HCT116 (cell line): ENCODE measurements at regions not wholly inside any gene's neighbourhood (a gene's known extent, or its start where the extent isn't known, plus 50 kb on each side); places are given as distances from the start of the nearest gene placed in this dataset.

ENCODE experiments used
- ATAC-seq: fragments of 200-7000 bp; cut with Tn5 transposase; 2 replicates; pipeline ENCODE4 v1.9.1; 2020; ENCODE audit warnings: mild to moderate bottlenecking, moderate library complexity
- BruUV-seq: library from RNA; stranded (reverse); fragments of 400-500 nt; replicated peaks from 2 replicates; lab custom pipeline; 2021; lab: Mats Ljungman, UMichigan
- CTCF ChIA-PET: fragments of 300-600 bp; sonication (Branson Sonifier 250); formaldehyde crosslinking; loops from one replicate; lab custom pipeline; 2021; ENCODE audit warnings: antibody characterized with exemption; lab: Charles Lee
- POLR2A ChIA-PET: fragments of 300-600, 350-600 bp; sonication (Branson Sonifier 250); formaldehyde crosslinking; loops from one replicate; lab custom pipeline; 2021; ENCODE audit warnings: antibody characterized with exemption; lab: Charles Lee
- RAD21 ChIA-PET, 2 experiments: fragments of 300-600 bp; sonication (Branson Sonifier 250); formaldehyde crosslinking; loops; one replicate each; lab custom pipeline; 2023; ENCODE audit warnings: low total read pairs in 2 of 2; ENCODE audit not compliant: uncharacterized antibody in 2 of 2, unreplicated experiment in 2 of 2, low non-redundant PET in 1 of 2; lab: Charles Lee
- DNase-seq: peaks from one replicate; pipeline ENCODE4 v3.0.0-alpha.2; 2010; ENCODE audit warnings: low read depth, low spot score
- H2AFZ ChIP-seq: fragments of 200-600 bp; shearing (Covaris generic), sonication (generic); 2 replicates; pipeline ENCODE4 v1.6.1; 2017; ENCODE audit warnings: low read depth, mixed run types, mixed read lengths, antibody characterized with exemption, low read length; ENCODE audit not compliant: poor library complexity, severe bottlenecking
- H3K27ac ChIP-seq: 2 replicates; pipeline ENCODE4 v1.5.1; 2012; ENCODE audit warnings: low read depth, low read length
- H3K27me3 ChIP-seq: fragments of 200-600 bp; sonication (generic); 2 replicates; pipeline ENCODE4 v1.6.1; 2016; ENCODE audit warnings: mixed run types, low read length, mixed read lengths; ENCODE audit not compliant: insufficient read depth
- H3K36me3 ChIP-seq, 2 experiments: fragments of 200-500 bp in 1 of 2; fragments of 200-600 bp in 1 of 2; sonication (Bioruptor generic) in 1 of 2; sonication (generic) in 1 of 2; 2 replicates each; pipeline versions ENCODE4 v1.5.1 to v1.6.1; 2014 to 2016; ENCODE audit warnings: low read length in 2 of 2, inconsistent platforms in 1 of 2, mixed read lengths in 1 of 2, mixed run types in 1 of 2; ENCODE audit not compliant: insufficient read depth in 2 of 2, control insufficient read depth in 1 of 2
- H3K4me1 ChIP-seq, 2 experiments: fragments of 200-600 bp in 1 of 2; sonication (generic) in 1 of 2; 2 replicates each; pipeline versions ENCODE4 v1.5.1 to v1.6.1; 2012 to 2017; ENCODE audit warnings: low read length in 2 of 2, inconsistent platforms in 1 of 2, mild to moderate bottlenecking in 1 of 2, mixed read lengths in 1 of 2, mixed run types in 1 of 2, moderate library complexity in 1 of 2; ENCODE audit not compliant: insufficient read depth in 2 of 2, control insufficient read depth in 1 of 2
- H3K4me2 ChIP-seq: fragments of 200-600 bp; sonication (generic); 2 replicates; pipeline ENCODE4 v1.6.1; 2017; ENCODE audit warnings: mixed run types, low read length, mixed read lengths
- H3K4me3 ChIP-seq, 2 experiments: fragments of 200-600 bp in 1 of 2; sonication (generic) in 1 of 2; replicated peaks in 1 of 2; 2 replicates each; pipeline ENCODE4 v1.5.1; 2011 to 2016; ENCODE audit warnings: low read length in 2 of 2, control low read depth in 1 of 2, low read depth in 1 of 2, mild to moderate bottlenecking in 1 of 2, mixed read lengths in 1 of 2, mixed run types in 1 of 2
- H3K79me2 ChIP-seq: fragments of 200-600 bp; sonication (generic); 2 replicates; pipeline ENCODE4 v1.6.1; 2017; ENCODE audit warnings: mild to moderate bottlenecking, mixed run types, low read length, moderate library complexity, mixed read lengths; ENCODE audit not compliant: insufficient read depth
- H3K9ac ChIP-seq: fragments of 200-600 bp; sonication (generic); 2 replicates; pipeline ENCODE4 v1.6.1; 2016; ENCODE audit warnings: low read length, mixed read lengths
- H3K9me2 ChIP-seq: fragments of 200-600 bp; sonication (generic), shearing (Covaris generic); 2 replicates; pipeline ENCODE4 v1.6.1; 2017; ENCODE audit warnings: mixed run types, mild to moderate bottlenecking, moderate library complexity; ENCODE audit not compliant: insufficient read depth
- H3K9me3 ChIP-seq, 2 experiments: fragments of 200-500 bp in 1 of 2; fragments of 200-600 bp in 1 of 2; sonication (Bioruptor generic) in 1 of 2; sonication (generic) in 1 of 2; 2 replicates each; pipeline ENCODE4 v1.6.1; 2014 to 2017; ENCODE audit warnings: low read length in 2 of 2, mixed read lengths in 2 of 2, inconsistent platforms in 1 of 2, low read depth in 1 of 2, mild to moderate bottlenecking in 1 of 2, mixed run types in 1 of 2, moderate library complexity in 1 of 2; ENCODE audit not compliant: control insufficient read depth in 1 of 2, insufficient read depth in 1 of 2
- H4K20me1 ChIP-seq: fragments of 200-600 bp; sonication (generic), shearing (Covaris generic); 2 replicates; pipeline ENCODE4 v1.6.1; 2017; ENCODE audit warnings: mixed run types, mild to moderate bottlenecking, moderate library complexity; ENCODE audit not compliant: insufficient read depth
- EZH2phosphoT487 ChIP-seq: fragments of 200-600 bp; IDR thresholded peaks from 2 replicates; pipeline ENCODE4 v1.6.1; 2018; ENCODE audit warnings: antibody characterized with exemption, borderline replicate concordance
- POLR2AphosphoS5 ChIP-seq: IDR thresholded peaks from 2 replicates; pipeline ENCODE4 v1.6.1; 2011; ENCODE audit warnings: mild to moderate bottlenecking, low read depth, low read length, moderate library complexity
- intact Hi-C: fragments of 100-400 bp; cut with micrococcal nuclease; formaldehyde crosslinking; loops from 2 replicates; pipeline ENCODE4 v1.10.0; 2022
- TF ChIP-seq, protein P1 (sequence below): IDR thresholded peaks from 2 replicates; pipeline ENCODE4 v1.6.1; 2011; ENCODE audit warnings: mild to moderate bottlenecking, low read length, moderate library complexity; ENCODE audit not compliant: insufficient replicate concordance; ENCODE audit errors: extremely low read depth
- TF ChIP-seq, protein P2 (sequence below): IDR thresholded peaks from 2 replicates; pipeline ENCODE4 v1.6.1; 2012

DNA sequence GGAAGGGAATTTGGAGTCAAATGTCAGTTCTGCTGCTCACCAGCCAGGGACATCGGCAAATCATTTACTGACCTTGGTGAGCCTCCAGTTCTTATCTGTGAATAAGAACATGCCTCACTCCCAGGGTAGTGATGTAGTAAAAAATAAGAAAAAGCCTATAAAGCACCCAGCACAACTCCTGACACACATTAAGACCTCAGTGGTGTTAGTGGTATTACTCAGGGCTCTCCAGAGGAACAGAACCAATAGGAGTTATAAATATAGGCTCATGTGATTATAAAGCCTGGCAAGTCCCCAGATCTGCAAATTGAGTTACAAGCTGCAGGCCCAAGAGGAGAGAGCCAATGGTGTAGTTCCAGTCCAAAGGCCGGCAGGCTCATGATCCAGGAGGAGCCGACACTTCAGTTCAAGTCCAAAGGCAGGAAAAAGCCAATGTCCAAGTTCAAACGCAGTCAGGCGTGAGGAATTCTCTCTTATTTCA is 71.3 kb upstream of the EYA2 start:
- ATAC-seq (no peak), DNase-seq (no peak)
- peaks cover 15% of the 10 kb centered on the region; the same call in 1 of the 2 replicates for H3K27me3 ChIP-seq
- intact Hi-C loops = no loop called here
- H3K9ac ChIP-seq = no peak overlapping the region
- 0 out of 4 replicates have a peak, but pooled peaks cover 0 to 3% of the 10 kb centered on the region in 2 experiments for H3K9me3 ChIP-seq
- ChIA-PET RAD21 (no interaction called here), CTCF (no interaction called here), POLR2A (no interaction called here)
- H3K4me3 ChIP-seq = no peak overlapping the region
- no peaks in the 10 kb centered on the region for H3K36me3 ChIP-seq
- H3K27ac ChIP-seq = no peak overlapping the region
- no peak overlapping the region for H2AFZ ChIP-seq
- BruUV-seq = no TSS peak
- H3K4me1 ChIP-seq = no peaks in the 10 kb centered on the region
- no peak overlapping the region for H3K4me2 ChIP-seq
- H4K20me1 ChIP-seq = no peaks in the 10 kb centered on the region
- no peaks in the 10 kb centered on the region for H3K79me2 ChIP-seq
- H3K9me2 ChIP-seq = no peaks in the 10 kb centered on the region
- TF ChIP-seq, protein P1, sequence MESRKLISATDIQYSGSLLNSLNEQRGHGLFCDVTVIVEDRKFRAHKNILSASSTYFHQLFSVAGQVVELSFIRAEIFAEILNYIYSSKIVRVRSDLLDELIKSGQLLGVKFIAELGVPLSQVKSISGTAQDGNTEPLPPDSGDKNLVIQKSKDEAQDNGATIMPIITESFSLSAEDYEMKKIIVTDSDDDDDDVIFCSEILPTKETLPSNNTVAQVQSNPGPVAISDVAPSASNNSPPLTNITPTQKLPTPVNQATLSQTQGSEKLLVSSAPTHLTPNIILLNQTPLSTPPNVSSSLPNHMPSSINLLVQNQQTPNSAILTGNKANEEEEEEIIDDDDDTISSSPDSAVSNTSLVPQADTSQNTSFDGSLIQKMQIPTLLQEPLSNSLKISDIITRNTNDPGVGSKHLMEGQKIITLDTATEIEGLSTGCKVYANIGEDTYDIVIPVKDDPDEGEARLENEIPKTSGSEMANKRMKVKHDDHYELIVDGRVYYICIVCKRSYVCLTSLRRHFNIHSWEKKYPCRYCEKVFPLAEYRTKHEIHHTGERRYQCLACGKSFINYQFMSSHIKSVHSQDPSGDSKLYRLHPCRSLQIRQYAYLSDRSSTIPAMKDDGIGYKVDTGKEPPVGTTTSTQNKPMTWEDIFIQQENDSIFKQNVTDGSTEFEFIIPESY = no peak
- TF ChIP-seq, protein P2, sequence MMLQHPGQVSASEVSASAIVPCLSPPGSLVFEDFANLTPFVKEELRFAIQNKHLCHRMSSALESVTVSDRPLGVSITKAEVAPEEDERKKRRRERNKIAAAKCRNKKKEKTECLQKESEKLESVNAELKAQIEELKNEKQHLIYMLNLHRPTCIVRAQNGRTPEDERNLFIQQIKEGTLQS = no peak
- no peak for TF ChIP-seq POLR2AphosphoS5

DNA sequence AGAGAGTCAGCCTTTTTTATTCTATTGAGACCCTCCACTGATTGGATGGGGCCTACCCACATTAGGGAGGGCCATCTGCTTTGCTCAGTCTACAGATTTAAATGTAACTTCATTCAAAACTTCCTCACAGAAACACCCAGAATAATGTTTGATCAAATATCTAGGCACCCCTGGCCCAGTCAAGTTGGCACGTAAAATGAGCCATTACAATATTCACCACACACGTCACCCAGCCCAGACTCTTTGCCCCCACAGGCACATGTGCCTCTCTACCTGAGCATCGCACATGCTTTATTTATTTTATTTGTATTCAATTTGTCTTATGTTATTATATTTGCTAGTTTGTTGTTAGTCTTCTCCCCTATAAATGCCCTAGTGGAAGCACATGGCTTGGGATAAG is 70.9 kb upstream of the EYA2 start:
- ChIA-PET RAD21 (no interaction called here), POLR2A (no interaction called here)

More for the DNA sequence above, 70.9 kb upstream of the EYA2 start:
- Histone ChIP-seq H3K4me3 (no peak overlapping the region), H2AFZ (no peak overlapping the region), H3K79me2 (no peaks in the 10 kb centered on the region), H3K4me1 (no peaks in the 10 kb centered on the region), H4K20me1 (no peaks in the 10 kb centered on the region), H3K36me3 (no peaks in the 10 kb centered on the region), H3K9me2 (no peaks in the 10 kb centered on the region), H3K27ac (no peak overlapping the region), H3K9ac (no peak overlapping the region), H3K27me3 (peaks cover 15% of the 10 kb centered on the region; the same call in 1 of the 2 replicates), H3K9me3 (0 out of 4 replicates have a peak, but pooled peaks cover 0 to 3% of the 10 kb centered on the region in 2 experiments), H3K4me2 (no peak overlapping the region)
- CTCF ChIA-PET = no interaction called here
- ATAC-seq (no peak), DNase-seq (no peak)
- no peak for TF ChIP-seq EZH2phosphoT487
- TF ChIP-seq POLR2AphosphoS5 = no peak
- no TSS peak for BruUV-seq
- intact Hi-C loops = no loop called here
